T-helper 2 cell treated with Interferon-gamma antibody and Interleukin-4, amounts not matched to agents 5 μg/mL and 100 μg/mL, for 36 hours (primary cell): ENCODE measurements at regions not wholly inside any gene's neighbourhood (a gene's known extent, or its start where the extent isn't known, plus 50 kb on each side); places are given as distances from the start of the nearest gene placed in this dataset.
"Not testable (repeated sequence)": the region's sequence is repeated elsewhere in the genome, so short reads cannot be mapped to it uniquely, and the experiment has no call there.

Experiments
- DNase-seq: peaks from one replicate; pipeline ENCODE4 v3.0.0; 2021; ENCODE audit warnings: low spot score
- H3K27ac Mint-ChIP-seq: one replicate; pipeline ENCODE4 v1.8.0; 2021; ENCODE audit warnings: mild to moderate bottlenecking, mixed read lengths
- H3K27me3 Mint-ChIP-seq: one replicate; pipeline ENCODE4 v1.8.0; 2021; ENCODE audit warnings: low read depth, mixed read lengths
- H3K36me3 Mint-ChIP-seq: one replicate; pipeline ENCODE4 v1.8.0; 2021; ENCODE audit warnings: low read depth, mixed read lengths
- H3K4me1 Mint-ChIP-seq: one replicate; pipeline ENCODE4 v1.8.0; 2021; ENCODE audit warnings: low read depth, mixed read lengths
- H3K4me3 Mint-ChIP-seq: one replicate; pipeline ENCODE4 v1.8.0; 2022; ENCODE audit warnings: mild to moderate bottlenecking, moderate library complexity, mixed read lengths
- H3K9me3 Mint-ChIP-seq: one replicate; pipeline ENCODE4 v1.8.0; 2021; ENCODE audit warnings: mixed read lengths

DNA sequence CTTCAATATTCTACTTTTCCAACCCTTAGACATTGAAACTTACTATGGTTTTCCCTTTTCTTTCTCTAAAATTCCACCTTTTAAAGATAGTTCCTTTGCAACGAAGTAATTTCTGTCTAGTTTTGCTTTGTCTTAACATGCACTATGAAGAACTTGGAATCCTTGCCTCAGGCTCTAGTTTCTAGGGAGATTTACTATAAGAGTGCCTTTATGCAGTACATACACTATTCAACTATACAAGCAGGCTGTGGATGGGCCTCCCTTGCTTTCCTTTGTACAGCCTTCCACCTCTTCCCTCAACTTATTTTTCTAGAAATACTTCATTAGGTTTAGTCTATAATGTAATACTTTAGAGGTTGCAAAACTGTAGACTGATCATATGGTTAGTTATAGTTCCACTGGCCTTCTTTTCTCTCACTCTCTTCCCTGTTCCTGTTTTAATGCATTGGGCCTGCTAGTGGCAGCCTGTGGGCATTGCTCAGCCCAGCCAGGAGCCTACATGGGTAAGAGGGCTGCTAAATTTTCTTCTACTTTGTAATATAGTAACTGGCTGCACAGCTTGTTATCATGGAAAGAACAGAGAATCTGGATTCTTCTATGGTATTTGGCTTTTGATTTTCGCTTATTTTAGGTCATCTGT, 100.2 kb downstream of the C11orf87 start:
- DNase-seq = no peak
- H3K4me1 Mint-ChIP-seq = no peaks in the 10 kb centered on the region
- peaks cover 3% of the 10 kb centered on the region for H3K9me3 Mint-ChIP-seq
- no peaks in the 10 kb centered on the region for H3K36me3 Mint-ChIP-seq
- H3K27me3 Mint-ChIP-seq = no peaks in the 10 kb centered on the region
- H3K27ac Mint-ChIP-seq = no peak overlapping the region
- no peak overlapping the region for H3K4me3 Mint-ChIP-seq

- H3K4me3 Mint-ChIP-seq, H3K4me1 Mint-ChIP-seq, H3K36me3 Mint-ChIP-seq: not testable (repeated sequence)
Observed at GRCh38 chr11:109525636-109526035, 103.6 kb downstream of the C11orf87 start.

DNA sequence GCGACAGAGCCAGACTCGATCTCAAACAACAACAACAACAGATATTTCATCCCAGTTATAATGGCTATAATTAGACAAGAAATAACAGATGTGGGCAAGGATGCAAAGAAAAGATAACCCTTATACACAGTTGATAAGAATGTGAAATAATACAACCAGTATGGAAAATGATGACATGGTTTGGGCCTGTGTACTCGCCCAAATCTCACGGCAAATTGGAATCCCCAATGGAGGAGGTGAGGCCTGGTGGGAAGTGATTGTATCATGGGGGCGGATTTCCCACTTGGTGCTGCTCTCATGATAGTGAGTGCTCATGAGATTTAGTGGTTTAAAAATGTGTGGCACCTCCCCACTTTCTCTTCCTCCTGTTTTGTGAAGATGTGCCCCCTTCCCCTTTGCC, 104.1 kb downstream of the C11orf87 start:
- no peaks in the 10 kb centered on the region for H3K36me3 Mint-ChIP-seq
- H3K4me1 Mint-ChIP-seq = no peaks in the 10 kb centered on the region
- no peak for DNase-seq
- H3K27me3 Mint-ChIP-seq = no peaks in the 10 kb centered on the region
- no peak overlapping the region for H3K27ac Mint-ChIP-seq
- no peak overlapping the region for H3K4me3 Mint-ChIP-seq
- H3K9me3 Mint-ChIP-seq = peaks cover 3% of the 10 kb centered on the region

More at GRCh38 chr11:109525636-109526035, 103.6 kb downstream of the C11orf87 start:
- not testable (repeated sequence) for H3K27me3 Mint-ChIP-seq, H3K9me3 Mint-ChIP-seq, DNase-seq, H3K27ac Mint-ChIP-seq

GRCh38 chr11:109526931-109527330, 104.9 kb downstream of the C11orf87 start:
- Mint-ChIP-seq H3K4me3 (no peak overlapping the region), H3K27ac (no peak overlapping the region), H3K27me3 (no peaks in the 10 kb centered on the region), H3K9me3 (peaks cover 3% of the 10 kb centered on the region), H3K4me1 (no peaks in the 10 kb centered on the region), H3K36me3 (no peaks in the 10 kb centered on the region)
- no peak for DNase-seq

DNA sequence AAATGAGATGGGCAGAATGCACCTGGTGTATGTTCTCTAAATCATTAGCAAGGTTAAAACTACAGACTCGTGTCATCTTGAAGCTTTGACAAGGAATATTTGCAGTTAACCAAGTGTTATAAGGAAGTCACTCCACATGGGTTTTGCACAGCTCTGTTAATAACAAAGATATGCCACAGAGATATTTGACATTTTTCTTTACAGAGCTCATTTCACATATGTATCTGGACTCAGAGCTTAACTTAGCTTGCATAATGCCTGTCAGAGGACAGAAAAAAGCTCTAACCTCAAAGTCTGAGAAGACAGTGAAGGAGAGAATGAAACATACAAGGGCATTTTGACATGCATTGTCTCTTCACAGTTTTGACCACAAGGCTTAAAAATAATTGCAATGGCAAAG, 105.5 kb downstream of the C11orf87 start:
- Mint-ChIP-seq H3K4me3 (no peak overlapping the region), H3K27ac (no peak overlapping the region), H3K4me1 (no peaks in the 10 kb centered on the region), H3K36me3 (no peaks in the 10 kb centered on the region), H3K9me3 (peaks cover 3% of the 10 kb centered on the region), H3K27me3 (no peaks in the 10 kb centered on the region)
- DNase-seq = no peak

DNA sequence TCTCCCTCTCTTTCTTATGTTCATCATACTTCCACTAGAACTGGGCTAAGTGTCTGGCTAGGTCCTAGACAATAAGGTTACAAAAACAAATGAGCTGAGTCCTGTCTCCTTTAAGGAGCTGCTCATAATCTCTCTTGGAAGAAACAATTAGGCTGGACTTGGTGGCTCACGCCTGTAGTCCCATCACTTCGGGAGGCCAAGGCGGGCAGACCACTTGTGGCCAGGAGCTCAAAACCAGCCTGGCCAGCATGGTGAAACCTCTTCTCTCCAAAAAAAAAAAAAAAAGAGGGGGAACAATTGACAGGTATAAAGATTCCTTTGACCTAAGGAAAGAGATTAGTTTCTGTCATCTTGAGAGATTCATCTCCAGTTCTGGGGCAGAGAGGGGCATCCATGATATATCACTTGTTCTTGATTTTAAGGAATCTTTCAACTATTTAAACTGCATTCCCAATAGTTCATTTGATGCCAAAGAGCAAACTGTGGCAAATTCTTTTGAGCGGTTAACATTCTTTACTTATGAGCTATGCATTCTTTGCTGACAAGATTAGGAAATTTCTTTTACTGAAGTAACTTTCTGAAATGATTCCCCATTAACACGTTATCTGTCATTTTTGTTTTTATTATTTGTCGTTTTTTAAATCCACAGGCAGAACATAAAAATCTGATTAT, 125.5 kb downstream of the C11orf87 start:
- H3K27me3 Mint-ChIP-seq = no peaks in the 10 kb centered on the region
- DNase-seq = no peak
- H3K4me1 Mint-ChIP-seq = no peaks in the 10 kb centered on the region
- no peak overlapping the region for H3K27ac Mint-ChIP-seq
- H3K36me3 Mint-ChIP-seq = no peaks in the 10 kb centered on the region
- H3K9me3 Mint-ChIP-seq = peaks cover 5% of the 10 kb centered on the region
- H3K4me3 Mint-ChIP-seq = no peak overlapping the region

DNA sequence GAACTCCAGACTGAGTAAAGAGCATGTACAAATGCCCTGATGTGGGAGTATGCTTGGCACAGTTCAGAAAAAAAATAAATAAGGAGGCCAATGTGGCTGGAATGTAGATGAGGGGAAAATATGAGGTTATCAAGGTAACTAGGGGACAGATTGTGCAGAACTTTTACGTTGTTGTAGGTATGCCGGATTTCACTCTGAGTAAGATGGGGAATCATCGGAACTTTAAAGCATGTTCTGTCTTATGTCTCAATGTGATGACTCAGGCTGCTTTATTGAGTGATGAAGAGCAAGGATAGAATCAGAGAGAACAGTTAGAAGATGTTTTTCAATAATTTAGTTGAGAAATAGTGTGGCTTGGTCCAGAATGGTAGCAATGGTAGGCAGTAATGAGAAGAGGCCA, 130.4 kb downstream of the C11orf87 start:
- no peak overlapping the region for H3K4me3 Mint-ChIP-seq
- H3K4me1 Mint-ChIP-seq = no peaks in the 10 kb centered on the region
- no peaks in the 10 kb centered on the region for H3K36me3 Mint-ChIP-seq
- H3K9me3 Mint-ChIP-seq = no peaks in the 10 kb centered on the region
- no peaks in the 10 kb centered on the region for H3K27me3 Mint-ChIP-seq
- no peak for DNase-seq
- H3K27ac Mint-ChIP-seq = no peak overlapping the region

GRCh38 chr11:109553284-109553683, 131.3 kb downstream of the C11orf87 start:
- no peaks in the 10 kb centered on the region for H3K36me3 Mint-ChIP-seq
- no peak for DNase-seq
- H3K4me1 Mint-ChIP-seq = no peaks in the 10 kb centered on the region
- H3K9me3 Mint-ChIP-seq = no peaks in the 10 kb centered on the region
- H3K4me3 Mint-ChIP-seq = no peak overlapping the region
- no peaks in the 10 kb centered on the region for H3K27me3 Mint-ChIP-seq
- H3K27ac Mint-ChIP-seq = no peak overlapping the region

- no peaks in the 10 kb centered on the region for H3K36me3 Mint-ChIP-seq
- no peak for DNase-seq
- no peaks in the 10 kb centered on the region for H3K27me3 Mint-ChIP-seq
- no peaks in the 10 kb centered on the region for H3K4me1 Mint-ChIP-seq
- H3K9me3 Mint-ChIP-seq = no peaks in the 10 kb centered on the region
- no peak overlapping the region for H3K4me3 Mint-ChIP-seq
- no peak overlapping the region for H3K27ac Mint-ChIP-seq
Observed at GRCh38 chr11:109554951-109555350, 133.0 kb downstream of the C11orf87 start.

GRCh38 chr11:109564241-109564640, 142.3 kb downstream of the C11orf87 start:
- H3K27ac Mint-ChIP-seq = no peak overlapping the region
- no peak overlapping the region for H3K4me3 Mint-ChIP-seq
- H3K9me3 Mint-ChIP-seq = peaks cover 23% of the 10 kb centered on the region
- H3K36me3 Mint-ChIP-seq = no peaks in the 10 kb centered on the region
- H3K4me1 Mint-ChIP-seq = no peaks in the 10 kb centered on the region
- no peaks in the 10 kb centered on the region for H3K27me3 Mint-ChIP-seq
- DNase-seq = no peak

DNA sequence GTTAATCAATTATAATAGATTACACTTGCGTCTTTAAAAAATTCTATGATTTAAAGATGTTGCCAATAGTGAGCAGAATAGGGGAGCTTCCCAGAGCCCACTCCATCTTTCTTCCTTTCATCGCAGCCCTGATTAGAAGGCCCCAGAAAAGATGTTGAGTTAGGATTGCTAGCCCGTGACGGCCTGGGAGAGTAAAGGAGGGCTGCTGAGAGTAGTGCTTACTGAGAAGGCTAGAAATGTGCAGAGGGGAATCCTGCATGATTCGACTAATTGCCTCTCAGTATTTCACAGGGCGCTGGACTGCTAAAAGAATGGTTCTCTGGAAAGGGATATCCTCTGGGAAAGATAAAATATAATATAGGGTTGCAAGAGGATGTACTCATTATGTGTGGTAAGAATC, 160.5 kb downstream of the C11orf87 start:
- H3K27ac Mint-ChIP-seq = no peak overlapping the region

DNA sequence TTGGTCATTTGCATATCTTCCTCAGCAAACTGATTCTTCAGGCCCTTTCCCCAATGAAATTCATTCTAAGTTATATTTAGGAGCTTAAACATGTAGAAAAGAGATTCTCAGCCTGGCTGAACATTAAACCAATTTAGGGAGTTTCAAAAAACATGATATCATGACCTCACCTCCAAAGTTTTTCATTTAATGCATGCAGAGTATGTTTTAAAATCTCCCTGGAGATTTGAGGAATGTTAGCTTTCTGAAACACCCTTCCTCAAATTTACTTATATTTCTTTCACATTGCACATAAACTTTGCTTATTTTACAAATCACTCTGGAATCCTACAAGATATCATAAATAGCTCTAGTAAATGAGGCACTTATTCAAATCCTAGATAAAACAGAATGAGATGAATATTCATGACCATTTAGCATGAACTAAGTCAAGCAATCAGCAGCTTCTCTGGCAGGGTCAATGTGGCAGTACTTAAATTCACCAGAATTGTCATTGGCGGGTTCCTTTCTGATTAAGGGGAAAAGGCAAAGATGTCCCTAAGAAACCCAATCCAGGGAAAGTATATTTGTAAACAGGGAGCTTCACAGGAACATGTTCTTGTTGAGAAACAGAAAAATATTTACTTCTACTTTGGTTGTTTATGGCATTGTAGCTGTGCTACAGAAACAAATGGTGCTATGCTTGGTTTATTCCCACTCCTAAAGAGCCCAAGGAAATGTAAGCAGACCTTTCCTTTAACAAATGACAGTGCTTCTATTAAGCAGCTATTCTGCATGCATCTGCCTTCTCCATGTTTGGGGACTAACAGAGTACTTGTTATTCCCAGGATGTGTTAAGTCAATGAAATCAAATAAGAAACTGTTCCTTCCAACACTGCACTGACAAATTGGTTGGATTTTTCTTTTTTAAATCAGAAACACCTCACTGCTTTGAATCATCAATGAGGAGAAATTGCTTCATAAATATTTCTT, 162.3 kb downstream of the C11orf87 start:
- Mint-ChIP-seq H3K9me3 (no peaks in the 10 kb centered on the region), H3K27ac (no peak overlapping the region), H3K27me3 (no peaks in the 10 kb centered on the region), H3K36me3 (no peaks in the 10 kb centered on the region), H3K4me3 (no peak overlapping the region), H3K4me1 (no peaks in the 10 kb centered on the region)
- no peak for DNase-seq

More for the DNA sequence above, 160.5 kb downstream of the C11orf87 start:
- DNase-seq = no peak
- no peaks in the 10 kb centered on the region for H3K27me3 Mint-ChIP-seq
- H3K36me3 Mint-ChIP-seq = no peaks in the 10 kb centered on the region
- H3K4me1 Mint-ChIP-seq = no peaks in the 10 kb centered on the region
- H3K9me3 Mint-ChIP-seq = no peaks in the 10 kb centered on the region
- H3K4me3 Mint-ChIP-seq = no peak overlapping the region

GRCh38 chr11:109586789-109587188, 164.8 kb downstream of the C11orf87 start:
- Mint-ChIP-seq H3K27ac (no peak overlapping the region), H3K4me1 (no peaks in the 10 kb centered on the region), H3K27me3 (no peaks in the 10 kb centered on the region), H3K36me3 (no peaks in the 10 kb centered on the region), H3K9me3 (no peaks in the 10 kb centered on the region), H3K4me3 (no peak overlapping the region)
- no peak for DNase-seq

DNA sequence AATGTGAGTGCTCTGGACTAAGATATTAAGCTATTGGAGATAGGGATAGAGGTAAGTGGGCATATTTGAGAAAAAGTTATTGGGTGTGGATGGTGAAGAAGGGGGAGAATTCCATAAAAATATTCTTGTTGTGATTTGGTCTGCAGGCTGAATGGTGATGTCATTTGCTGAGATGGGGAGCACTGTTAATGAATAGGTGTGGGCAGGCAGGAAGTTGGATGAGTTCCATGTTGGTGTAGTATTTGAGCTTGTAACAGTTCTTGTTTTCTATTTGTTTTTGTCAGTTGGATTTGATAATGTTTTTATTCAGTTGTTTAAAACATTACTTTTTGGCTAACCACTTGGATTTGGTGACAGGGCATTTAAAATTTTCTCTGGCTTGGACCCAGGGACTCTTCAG, 168.8 kb downstream of the C11orf87 start:
- H3K4me3 Mint-ChIP-seq = no peak overlapping the region
- no peak overlapping the region for H3K27ac Mint-ChIP-seq
- DNase-seq = no peak

More for the DNA sequence above, 168.8 kb downstream of the C11orf87 start:
- Mint-ChIP-seq H3K9me3 (no peaks in the 10 kb centered on the region), H3K27me3 (no peaks in the 10 kb centered on the region), H3K36me3 (no peaks in the 10 kb centered on the region), H3K4me1 (no peaks in the 10 kb centered on the region)
